ENCODE measurements at regions not wholly inside any gene's neighbourhood (a gene's known extent, or its start where the extent isn't known, plus 50 kb on each side); places are given as distances from the start of the nearest gene placed in this dataset.
A peak's percentile ranks its signal among the peaks of the same experiment; 100 is the strongest.

- peak overlapping the region; percentile 11 for H3K27ac ChIP-seq (ENCODE audit: low read length)
- peak; percentile 62 to 82 for DNase-seq
- no peak overlapping the region for H3K4me3 ChIP-seq (ENCODE audit: low read length)
- H3K9me3 ChIP-seq (ENCODE audit: control insufficient read depth, low read depth, low read length): no peaks in the 10 kb centered on the region
- H3K27me3 ChIP-seq (ENCODE audit: control insufficient read depth, insufficient read depth, low read length): no peaks in the 10 kb centered on the region
- peaks cover 11% of the 10 kb centered on the region for H3K4me1 ChIP-seq (ENCODE audit: control insufficient read depth, insufficient read depth, low read length)
- no CpG with 5 or more reads among the region's 14 CpGs for WGBS (ENCODE audit: insufficient coverage, low lambda C conversion rate)
- H3K36me3 ChIP-seq (ENCODE audit: control insufficient read depth, insufficient read depth, low read length): no peaks in the 10 kb centered on the region
Measured at GRCh38 chr10:78774999-78775711, 293.6 kb upstream of the ZMIZ1 start.

DNA sequence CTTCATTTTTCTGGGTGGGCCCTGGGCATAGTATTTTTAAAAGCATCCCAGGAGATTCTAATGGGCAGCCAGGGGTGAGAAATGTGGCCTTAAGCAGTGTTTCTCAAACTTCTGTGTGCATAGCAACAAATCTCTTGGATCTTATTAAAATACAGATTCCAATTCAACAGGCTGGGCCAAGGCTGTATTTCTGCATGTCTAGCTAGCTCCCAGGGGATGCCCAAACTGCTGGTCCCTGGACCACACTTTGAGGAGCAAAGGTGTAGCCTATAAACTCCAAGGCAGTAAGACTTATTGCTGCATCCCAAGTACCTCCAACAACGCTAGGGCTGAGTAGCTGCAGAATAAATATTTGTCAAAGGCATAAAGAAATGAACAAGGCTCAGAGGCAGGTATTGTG, 292.9 kb upstream of the ZMIZ1 start:
- DNase-seq: no peak
- no peaks in the 10 kb centered on the region for H3K36me3 ChIP-seq (ENCODE audit: control insufficient read depth, insufficient read depth, low read length)
- no peaks in the 10 kb centered on the region for H3K9me3 ChIP-seq (ENCODE audit: control insufficient read depth, low read depth, low read length)
- WGBS (ENCODE audit: insufficient coverage, low lambda C conversion rate): no CpG with 5 or more reads among the region's 1 CpG
- no peak overlapping the region for H3K27ac ChIP-seq (ENCODE audit: low read length)
- H3K4me3 ChIP-seq (ENCODE audit: low read length): no peak overlapping the region
- H3K27me3 ChIP-seq (ENCODE audit: control insufficient read depth, insufficient read depth, low read length): no peaks in the 10 kb centered on the region
- peaks cover 11% of the 10 kb centered on the region for H3K4me1 ChIP-seq (ENCODE audit: control insufficient read depth, insufficient read depth, low read length)

GRCh38 chr10:78776756-78777155, 292.0 kb upstream of the ZMIZ1 start:
- 80% methylated on average over 2 of the region's 6 CpGs for WGBS (ENCODE audit: insufficient coverage, low lambda C conversion rate)
- H3K4me1 ChIP-seq (ENCODE audit: control insufficient read depth, insufficient read depth, low read length): peaks cover 11% of the 10 kb centered on the region
- H3K9me3 ChIP-seq (ENCODE audit: control insufficient read depth, low read depth, low read length): no peaks in the 10 kb centered on the region
- H3K4me3 ChIP-seq (ENCODE audit: low read length): no peak overlapping the region
- no peaks in the 10 kb centered on the region for H3K36me3 ChIP-seq (ENCODE audit: control insufficient read depth, insufficient read depth, low read length)
- no peak overlapping the region for H3K27ac ChIP-seq (ENCODE audit: low read length)
- H3K27me3 ChIP-seq (ENCODE audit: control insufficient read depth, insufficient read depth, low read length): no peaks in the 10 kb centered on the region
- no peak for DNase-seq

DNA sequence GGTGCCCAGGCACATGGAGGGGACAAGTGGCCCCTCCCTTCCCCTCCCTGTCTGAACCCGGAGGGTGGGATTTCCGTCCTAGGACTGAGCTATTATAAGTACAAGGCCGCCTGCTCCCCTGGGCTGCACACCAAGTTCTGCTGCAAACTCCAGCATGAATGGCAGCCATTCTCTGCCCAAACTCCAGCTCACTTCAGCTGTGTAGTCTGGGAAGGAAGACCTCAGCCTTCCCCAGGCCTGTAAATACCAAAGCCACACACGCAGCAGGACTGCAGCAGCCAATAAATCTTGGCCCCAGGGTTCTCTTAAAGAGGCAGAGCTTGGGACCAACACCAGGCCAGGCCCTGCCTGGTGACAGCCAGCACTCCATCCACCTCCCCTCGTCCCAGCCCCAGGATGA, 291.3 kb upstream of the ZMIZ1 start:
- DNase-seq: peak in 1 of 2 donors; percentile 32
- no peaks in the 10 kb centered on the region for H3K27me3 ChIP-seq (ENCODE audit: control insufficient read depth, insufficient read depth, low read length)
- H3K4me3 ChIP-seq (ENCODE audit: low read length): no peak overlapping the region
- H3K27ac ChIP-seq (ENCODE audit: low read length): peak overlapping the region; percentile 5
- WGBS (ENCODE audit: insufficient coverage, low lambda C conversion rate): no CpG with 5 or more reads among the region's 5 CpGs
- no peaks in the 10 kb centered on the region for H3K9me3 ChIP-seq (ENCODE audit: control insufficient read depth, low read depth, low read length)
- peaks cover 11% of the 10 kb centered on the region for H3K4me1 ChIP-seq (ENCODE audit: control insufficient read depth, insufficient read depth, low read length)
- no peaks in the 10 kb centered on the region for H3K36me3 ChIP-seq (ENCODE audit: control insufficient read depth, insufficient read depth, low read length)

- no peaks in the 10 kb centered on the region for H3K36me3 ChIP-seq (ENCODE audit: control insufficient read depth, insufficient read depth, low read length)
- no peaks in the 10 kb centered on the region for H3K27me3 ChIP-seq (ENCODE audit: control insufficient read depth, insufficient read depth, low read length)
- H3K4me3 ChIP-seq (ENCODE audit: low read length): no peak overlapping the region
- no peak for DNase-seq
- no CpG with 5 or more reads among the region's 5 CpGs for WGBS (ENCODE audit: insufficient coverage, low lambda C conversion rate)
- peaks cover 11% of the 10 kb centered on the region for H3K4me1 ChIP-seq (ENCODE audit: control insufficient read depth, insufficient read depth, low read length)
- H3K9me3 ChIP-seq (ENCODE audit: control insufficient read depth, low read depth, low read length): no peaks in the 10 kb centered on the region
- H3K27ac ChIP-seq (ENCODE audit: low read length): no peak overlapping the region
Measured at GRCh38 chr10:78777867-78778266, 290.9 kb upstream of the ZMIZ1 start.

DNA sequence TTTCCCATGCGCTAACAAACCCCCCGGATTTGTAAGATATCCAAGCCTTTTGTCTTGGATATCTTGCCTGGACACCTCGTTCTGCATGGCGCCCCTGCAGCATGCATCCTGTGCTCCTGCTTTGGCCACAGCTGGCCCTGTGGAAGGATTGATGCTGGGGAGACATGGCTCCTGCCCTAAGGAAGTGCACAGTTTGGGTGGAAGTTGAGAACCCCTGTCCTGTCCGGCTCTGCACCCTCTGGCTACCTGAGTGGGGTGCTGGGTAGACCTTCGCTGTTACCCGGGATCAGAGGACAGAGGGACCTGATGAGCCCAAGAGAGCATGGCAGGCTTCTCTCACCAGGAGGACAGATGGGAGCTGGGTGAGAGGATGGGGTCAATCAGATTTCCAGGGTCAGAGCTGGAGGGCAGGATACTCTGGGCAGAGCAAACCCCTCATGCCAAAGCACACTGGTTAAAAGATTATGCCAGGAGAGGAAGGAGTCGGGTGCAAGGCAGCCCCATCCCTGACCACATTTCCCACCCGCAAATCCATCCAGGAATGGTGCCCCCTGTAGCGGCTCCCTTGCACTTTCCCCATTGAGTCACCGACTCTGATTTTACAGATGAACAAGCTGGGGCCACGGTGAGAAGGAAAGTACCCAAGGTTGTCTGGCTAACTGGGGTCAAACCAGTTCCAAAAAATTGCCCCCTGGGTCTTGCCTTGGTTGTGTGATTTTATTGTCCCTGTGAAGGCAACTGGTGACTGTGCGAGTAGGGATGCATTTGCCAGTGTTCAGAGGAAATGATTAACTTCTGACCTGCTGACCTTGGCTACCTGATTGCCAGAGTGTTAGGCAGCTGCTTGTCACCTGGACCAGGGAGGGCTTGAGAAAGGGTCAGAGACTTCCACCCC, 290.1 kb upstream of the ZMIZ1 start:
- Histone ChIP-seq H3K27me3 (ENCODE audit: control insufficient read depth, insufficient read depth, low read length) (no peaks in the 10 kb centered on the region), H3K9me3 (ENCODE audit: control insufficient read depth, low read depth, low read length) (peaks cover 7% of the 10 kb centered on the region), H3K4me3 (ENCODE audit: low read length) (no peak overlapping the region), H3K27ac (ENCODE audit: low read length) (no peak overlapping the region), H3K4me1 (ENCODE audit: control insufficient read depth, insufficient read depth, low read length) (peaks cover 11% of the 10 kb centered on the region), H3K36me3 (ENCODE audit: control insufficient read depth, insufficient read depth, low read length) (no peaks in the 10 kb centered on the region)
- DNase-seq: no peak
- WGBS (ENCODE audit: insufficient coverage, low lambda C conversion rate): no CpG with 5 or more reads among the region's 13 CpGs

DNA sequence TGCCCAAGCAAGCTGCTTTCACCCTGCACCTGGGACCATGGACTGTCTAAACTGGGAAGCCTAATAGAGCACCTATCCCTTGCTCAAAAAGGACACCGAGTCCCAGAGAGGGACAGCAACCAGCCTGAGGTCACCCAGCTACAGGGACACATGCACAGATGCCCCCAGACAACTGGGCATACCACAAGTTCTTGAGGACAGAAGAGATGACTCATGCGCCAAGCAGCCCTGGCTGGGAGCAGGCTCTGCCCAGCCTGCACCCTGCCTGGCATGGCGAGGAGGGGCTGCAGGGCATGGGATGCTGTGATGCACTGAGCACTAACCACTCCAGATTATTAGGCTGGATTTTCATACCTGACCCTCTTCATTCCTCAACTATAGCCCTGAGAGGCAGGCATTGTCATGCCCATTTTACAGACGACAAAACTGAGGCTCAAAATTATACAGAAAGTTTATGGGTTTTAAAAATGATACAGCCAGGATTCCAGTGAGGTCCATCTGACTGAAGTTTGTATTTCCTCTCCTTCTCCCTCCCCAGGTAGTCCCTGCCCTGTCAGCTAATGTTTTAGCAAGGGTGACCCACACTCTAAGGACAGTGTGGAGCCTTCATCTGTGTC, 289.3 kb upstream of the ZMIZ1 start:
- peaks cover 11% of the 10 kb centered on the region for H3K4me1 ChIP-seq (ENCODE audit: control insufficient read depth, insufficient read depth, low read length)
- no CpG with 5 or more reads among the region's 4 CpGs for WGBS (ENCODE audit: insufficient coverage, low lambda C conversion rate)
- H3K27ac ChIP-seq (ENCODE audit: low read length): no peak overlapping the region

GRCh38 chr10:78780551-78780961, 288.2 kb upstream of the ZMIZ1 start:
- Histone ChIP-seq H3K36me3 (ENCODE audit: control insufficient read depth, insufficient read depth, low read length) (no peaks in the 10 kb centered on the region), H3K27ac (ENCODE audit: low read length) (no peak overlapping the region), H3K27me3 (ENCODE audit: control insufficient read depth, insufficient read depth, low read length) (no peaks in the 10 kb centered on the region), H3K9me3 (ENCODE audit: control insufficient read depth, low read depth, low read length) (peaks cover 8% of the 10 kb centered on the region), H3K4me1 (ENCODE audit: control insufficient read depth, insufficient read depth, low read length) (peaks cover 6% of the 10 kb centered on the region), H3K4me3 (ENCODE audit: low read length) (no peak overlapping the region)
- no CpG with 5 or more reads among the region's 8 CpGs for WGBS (ENCODE audit: insufficient coverage, low lambda C conversion rate)
- DNase-seq: no peak

More for the DNA sequence above, 289.3 kb upstream of the ZMIZ1 start:
- no peak overlapping the region for H3K4me3 ChIP-seq (ENCODE audit: low read length)
- no peaks in the 10 kb centered on the region for H3K27me3 ChIP-seq (ENCODE audit: control insufficient read depth, insufficient read depth, low read length)
- no peaks in the 10 kb centered on the region for H3K36me3 ChIP-seq (ENCODE audit: control insufficient read depth, insufficient read depth, low read length)
- peaks cover 8% of the 10 kb centered on the region for H3K9me3 ChIP-seq (ENCODE audit: control insufficient read depth, low read depth, low read length)
- no peak for DNase-seq

GRCh38 chr10:78781251-78781913, 287.4 kb upstream of the ZMIZ1 start:
- H3K4me1 ChIP-seq (ENCODE audit: control insufficient read depth, insufficient read depth, low read length): peaks cover 6% of the 10 kb centered on the region
- no peak overlapping the region for H3K4me3 ChIP-seq (ENCODE audit: low read length)
- no CpG with 5 or more reads among the region's 10 CpGs for WGBS (ENCODE audit: insufficient coverage, low lambda C conversion rate)
- H3K36me3 ChIP-seq (ENCODE audit: control insufficient read depth, insufficient read depth, low read length): no peaks in the 10 kb centered on the region
- no peak for DNase-seq
- H3K9me3 ChIP-seq (ENCODE audit: control insufficient read depth, low read depth, low read length): peaks cover 8% of the 10 kb centered on the region
- H3K27me3 ChIP-seq (ENCODE audit: control insufficient read depth, insufficient read depth, low read length): no peaks in the 10 kb centered on the region
- no peak overlapping the region for H3K27ac ChIP-seq (ENCODE audit: low read length)

DNA sequence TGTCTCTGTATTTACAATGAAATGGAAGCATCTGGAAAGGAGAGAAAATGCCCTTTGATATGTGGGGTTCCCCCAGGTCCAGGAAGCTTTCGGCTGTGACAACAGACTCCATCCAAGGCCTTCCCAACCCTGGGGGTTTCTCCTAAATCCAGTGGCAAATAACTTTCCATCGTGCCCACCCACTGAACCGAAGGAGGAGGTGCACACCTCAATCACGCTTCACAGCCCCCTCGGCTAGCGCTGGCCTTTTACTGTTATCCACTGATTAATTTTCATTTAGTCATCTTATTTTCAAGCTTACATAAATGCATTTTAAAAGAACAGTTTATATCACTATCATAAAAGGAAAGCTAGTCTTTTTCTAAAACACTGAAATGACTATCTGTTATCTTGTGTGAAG, 286.8 kb upstream of the ZMIZ1 start:
- DNase-seq: no peak
- Histone ChIP-seq H3K4me1 (ENCODE audit: control insufficient read depth, insufficient read depth, low read length) (peaks cover 6% of the 10 kb centered on the region), H3K27me3 (ENCODE audit: control insufficient read depth, insufficient read depth, low read length) (no peaks in the 10 kb centered on the region), H3K27ac (ENCODE audit: low read length) (no peak overlapping the region), H3K9me3 (ENCODE audit: control insufficient read depth, low read depth, low read length) (peaks cover 8% of the 10 kb centered on the region), H3K36me3 (ENCODE audit: control insufficient read depth, insufficient read depth, low read length) (no peaks in the 10 kb centered on the region), H3K4me3 (ENCODE audit: low read length) (no peak overlapping the region)
- 91% methylated on average over 5 of the region's 6 CpGs for WGBS (ENCODE audit: insufficient coverage, low lambda C conversion rate)
